Cardiac fibroblast (primary cell): ENCODE measurements at regions not wholly inside any gene's neighbourhood (a gene's known extent, or its start where the extent isn't known, plus 50 kb on each side); places are given as distances from the start of the nearest gene placed in this dataset.

Source experiments
- DNase-seq, 2 donors: peaks; one replicate each; pipeline versions ENCODE4 v3.0.0 to v3.0.0-alpha.2; 2010; ENCODE audit warnings: low read depth in 2 of 2
- H3K4me3 ChIP-seq, 2 donors: replicated peaks in 1 of 2; 1 replicate in 1 of 2; 2 replicates in 1 of 2; pipeline ENCODE4 v1.5.1; 2011; ENCODE audit warnings: low read depth in 2 of 2, low read length in 2 of 2, mild to moderate bottlenecking in 2 of 2, moderate library complexity in 1 of 2
- CTCF ChIP-seq: IDR thresholded peaks from one replicate; pipeline ENCODE4 v1.5.1; 2011; ENCODE audit warnings: low read depth, mild to moderate bottlenecking, low read length, inconsistent platforms

GRCh38 chr6:133764008-133764753 lies 124.7 kb upstream of the TCF21 start:
- peak; percentile 78 to 82 for DNase-seq
- no peak overlapping the region for H3K4me3 ChIP-seq
- TF ChIP-seq CTCF, result no peak

GRCh38 chr6:133764754-133765208 lies 124.1 kb upstream of the TCF21 start:
- DNase-seq, result no peak
- no peak overlapping the region for H3K4me3 ChIP-seq
- TF ChIP-seq CTCF, result no peak

GRCh38 chr6:133767357-133767970 lies 121.4 kb upstream of the TCF21 start:
- H3K4me3 ChIP-seq, result no peak overlapping the region
- peak in 1 of 2 donors; percentile 57 for DNase-seq
- TF ChIP-seq CTCF, result no peak

GRCh38 chr6:133768656-133769295 lies 120.1 kb upstream of the TCF21 start:
- no peak overlapping the region for H3K4me3 ChIP-seq
- no peak for TF ChIP-seq CTCF
- peak; percentile 70 to 77 for DNase-seq

- TF ChIP-seq CTCF, result no peak
- no peak overlapping the region for H3K4me3 ChIP-seq
- peak in 1 of 2 donors; percentile 51 for DNase-seq
These were observed 119.5 kb upstream of the TCF21 start for GRCh38 chr6:133769463-133769862.

- DNase-seq, result no peak
- no peak overlapping the region for H3K4me3 ChIP-seq
- TF ChIP-seq CTCF, result no peak
These were observed 116.3 kb upstream of the TCF21 start for GRCh38 chr6:133772567-133772966.
